ENCODE measurements at regions not wholly inside any gene's neighbourhood (a gene's known extent, or its start where the extent isn't known, plus 50 kb on each side); places are given as distances from the start of the nearest gene placed in this dataset.

- no peak for DNase-seq
Measured at GRCh38 chr3:36201546-36201945, 178.8 kb upstream of the STAC start.

- no peak for DNase-seq
Measured at GRCh38 chr3:36206956-36207580, 173.2 kb upstream of the STAC start.

GRCh38 chr3:36210840-36211651 lies 169.3 kb upstream of the STAC start:
- DNase-seq: no peak

- no peak for DNase-seq
Measured at GRCh38 chr3:36211652-36211999, 168.7 kb upstream of the STAC start.

- DNase-seq: no peak
Measured at GRCh38 chr3:36212251-36212650, 168.1 kb upstream of the STAC start.

GRCh38 chr3:36214460-36214859 lies 165.8 kb upstream of the STAC start:
- DNase-seq: no peak

- DNase-seq: no peak
Measured at GRCh38 chr3:36215241-36215640, 165.1 kb upstream of the STAC start.

GRCh38 chr3:36219398-36219797 lies 160.9 kb upstream of the STAC start:
- DNase-seq: no peak

- DNase-seq: no peak
Measured at GRCh38 chr3:36220173-36220572, 160.1 kb upstream of the STAC start.

- no peak for DNase-seq
Measured at GRCh38 chr3:36221975-36222374, 158.3 kb upstream of the STAC start.

GRCh38 chr3:36227980-36228379 lies 152.3 kb upstream of the STAC start:
- DNase-seq: no peak

- DNase-seq: no peak
Measured at GRCh38 chr3:36229496-36229895, 150.8 kb upstream of the STAC start.

- DNase-seq: no peak
Measured at GRCh38 chr3:36232797-36233489, 147.4 kb upstream of the STAC start.

GRCh38 chr3:36244728-36245127 lies 135.6 kb upstream of the STAC start:
- no peak for DNase-seq

GRCh38 chr3:36248374-36248773 lies 131.9 kb upstream of the STAC start:
- no peak for DNase-seq

- no peak for DNase-seq
Measured at GRCh38 chr3:36250191-36250590, 130.1 kb upstream of the STAC start.

- DNase-seq: no peak
Measured at GRCh38 chr3:36257158-36257852, 123.0 kb upstream of the STAC start.

GRCh38 chr3:36258421-36258820 lies 121.9 kb upstream of the STAC start:
- DNase-seq: no peak

GRCh38 chr3:36259580-36259979 lies 120.7 kb upstream of the STAC start:
- DNase-seq: no peak

GRCh38 chr3:36269274-36269673 lies 111.0 kb upstream of the STAC start:
- DNase-seq: no peak

GRCh38 chr3:36282766-36283165 lies 97.5 kb upstream of the STAC start:
- DNase-seq: no peak

GRCh38 chr3:36295296-36295695 lies 85.0 kb upstream of the STAC start:
- no peak for DNase-seq

- no peak for DNase-seq
Measured at GRCh38 chr3:36297195-36297594, 83.1 kb upstream of the STAC start.

- DNase-seq: no peak
Measured at GRCh38 chr3:36298188-36298587, 82.1 kb upstream of the STAC start.

Data from activated CD4-positive, alpha-beta T cell treated with anti-CD3 and anti-CD28 coated beads, Interleukin-2, amount 50 U/mL, for 1 hour (primary cell).